Globus pallidus (tissue), 1 donor: ENCODE measurements at regions not wholly inside any gene's neighbourhood (a gene's known extent, or its start where the extent isn't known, plus 50 kb on each side); places are given as distances from the start of the nearest gene placed in this dataset.

Experiments used
- DNase-seq: peaks from one replicate; pipeline ENCODE4 v3.0.0-alpha.2; 2015; ENCODE audit warnings: low spot score

DNA sequence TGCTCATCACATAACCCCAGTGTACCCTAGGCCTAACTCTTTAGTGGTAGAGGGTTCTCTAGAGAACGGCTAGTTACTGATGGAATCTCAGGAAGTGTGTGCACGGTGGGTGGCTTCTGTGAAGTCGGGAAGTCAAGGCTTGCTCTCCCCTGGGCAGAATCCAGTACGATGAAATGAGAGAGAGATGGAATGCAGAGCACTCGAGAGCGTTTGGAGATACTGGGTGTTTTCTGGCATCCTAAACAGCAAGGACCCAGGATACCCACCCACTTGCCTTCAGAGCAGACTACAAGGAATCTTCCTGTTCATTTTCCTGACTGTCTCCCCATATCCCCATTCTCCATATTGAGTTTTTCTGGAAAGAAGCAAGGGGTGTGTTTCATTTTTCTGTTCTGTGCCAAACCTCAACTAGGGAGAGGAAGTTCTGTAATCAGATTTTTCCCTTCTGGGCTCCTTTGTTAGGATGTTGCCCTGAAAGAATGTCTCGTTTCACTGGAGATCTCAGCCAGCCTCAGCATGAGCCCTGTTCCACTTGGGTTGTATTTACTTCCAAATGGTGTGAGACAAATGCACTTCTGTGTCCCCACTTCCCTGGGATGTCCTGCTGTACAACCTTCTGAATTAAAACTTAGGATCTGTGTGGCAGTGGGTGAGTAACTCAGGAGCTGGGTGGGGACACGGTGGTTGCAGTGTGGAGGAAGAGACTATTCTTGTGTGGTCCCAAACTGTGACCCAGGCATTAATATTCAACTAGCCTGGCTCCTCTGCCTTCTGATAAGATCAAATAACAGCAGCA, 108.9 kb upstream of the SPRY4 start:
- DNase-seq = no peak

DNA sequence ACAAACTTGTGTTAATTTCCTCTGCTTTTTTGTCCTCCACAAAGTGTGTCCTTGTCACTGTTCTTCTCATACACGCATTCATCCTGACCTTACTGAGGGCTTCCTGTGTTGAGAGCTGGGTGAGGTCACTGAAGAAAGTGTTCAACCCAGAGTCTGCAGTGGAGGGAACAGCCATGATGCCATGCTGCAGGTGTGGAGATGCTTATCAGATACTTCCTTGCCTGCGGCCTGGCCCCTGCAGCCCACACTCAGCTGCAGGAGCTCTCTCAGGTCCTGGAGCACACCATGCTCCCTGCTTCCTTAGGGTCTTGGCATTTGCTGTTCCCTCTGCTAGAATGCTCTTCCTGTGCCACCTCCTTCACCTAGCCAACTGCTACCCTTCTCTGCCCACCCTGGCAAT, 108.1 kb upstream of the SPRY4 start:
- DNase-seq = no peak

GRCh38 chr5:142432369-142432863, 107.6 kb upstream of the SPRY4 start:
- no peak for DNase-seq

- DNase-seq = no peak
These were observed 104.1 kb upstream of the SPRY4 start for GRCh38 chr5:142428773-142429473.

DNA sequence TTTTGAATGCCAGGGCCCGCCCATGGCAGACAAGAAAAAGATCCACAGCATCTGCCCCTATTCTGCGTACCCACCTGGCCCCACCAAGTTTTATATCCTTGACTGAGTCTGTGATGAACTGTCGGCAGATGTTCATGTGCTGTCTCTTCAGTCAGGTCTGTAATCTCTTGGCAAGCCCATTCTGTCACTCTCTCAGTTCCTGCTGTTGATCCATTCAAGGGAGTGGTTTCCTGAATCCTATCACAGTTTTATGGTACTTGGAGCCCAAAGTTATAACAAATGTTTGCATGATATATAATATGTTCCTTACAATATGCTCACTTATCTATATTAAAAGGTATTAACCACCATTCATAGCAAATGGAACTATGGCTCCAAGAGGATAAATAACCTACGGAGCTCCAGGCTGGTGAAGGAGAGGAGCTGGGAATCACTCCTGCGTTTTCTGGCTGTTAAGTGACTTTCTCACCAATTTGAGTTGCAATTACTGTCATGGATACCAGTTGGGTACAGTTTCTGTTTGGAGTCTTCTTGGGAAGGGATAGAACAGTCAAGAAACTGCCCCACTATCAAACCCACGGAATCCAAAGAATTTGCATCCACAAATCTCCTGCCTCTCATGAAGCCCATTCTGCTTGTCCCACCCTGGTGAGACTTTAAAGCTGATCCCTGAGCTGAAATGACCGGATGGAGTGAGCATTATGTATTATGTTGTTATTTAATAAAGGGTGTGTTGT, 103.4 kb upstream of the SPRY4 start:
- no peak for DNase-seq

DNA sequence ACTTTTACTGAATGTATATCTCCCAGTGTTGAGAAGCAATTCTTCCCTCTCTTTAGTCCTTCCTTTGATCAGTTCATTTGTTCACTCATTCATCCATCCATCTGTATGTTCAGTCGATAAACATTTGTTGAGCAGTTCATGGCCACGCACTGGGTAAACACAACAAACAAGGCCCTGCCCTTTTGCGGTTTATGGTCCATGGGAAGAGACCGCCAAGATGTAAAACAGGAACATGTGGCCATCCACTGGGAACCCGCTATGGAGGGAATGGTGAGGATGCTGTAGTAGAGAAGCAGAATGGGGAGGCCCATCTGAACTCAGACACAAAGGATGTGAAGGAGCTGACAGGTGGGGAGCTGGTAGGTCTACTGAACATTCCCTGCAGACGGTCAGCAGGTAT, 102.7 kb upstream of the SPRY4 start:
- no peak for DNase-seq

DNA sequence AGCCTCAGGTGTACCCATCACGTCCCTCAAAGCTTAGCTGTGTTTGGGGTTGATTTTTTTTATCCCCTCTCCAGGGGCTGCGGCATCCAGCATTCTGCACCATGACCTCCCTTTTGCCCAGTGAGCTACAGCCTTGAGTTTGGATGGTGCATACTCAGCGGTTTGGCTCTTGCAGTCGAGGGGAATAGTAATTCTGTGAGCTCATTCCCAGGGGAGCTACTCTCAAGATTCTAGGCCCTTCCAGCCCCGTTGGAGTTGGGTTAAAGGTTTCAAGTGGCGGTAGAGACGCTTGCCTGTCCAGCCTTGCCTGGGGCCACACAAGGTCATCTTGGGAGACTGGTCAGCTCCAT, 102.2 kb upstream of the SPRY4 start:
- no peak for DNase-seq

- DNase-seq = no peak
These were observed 101.6 kb upstream of the SPRY4 start for GRCh38 chr5:142426129-142427014.

DNA sequence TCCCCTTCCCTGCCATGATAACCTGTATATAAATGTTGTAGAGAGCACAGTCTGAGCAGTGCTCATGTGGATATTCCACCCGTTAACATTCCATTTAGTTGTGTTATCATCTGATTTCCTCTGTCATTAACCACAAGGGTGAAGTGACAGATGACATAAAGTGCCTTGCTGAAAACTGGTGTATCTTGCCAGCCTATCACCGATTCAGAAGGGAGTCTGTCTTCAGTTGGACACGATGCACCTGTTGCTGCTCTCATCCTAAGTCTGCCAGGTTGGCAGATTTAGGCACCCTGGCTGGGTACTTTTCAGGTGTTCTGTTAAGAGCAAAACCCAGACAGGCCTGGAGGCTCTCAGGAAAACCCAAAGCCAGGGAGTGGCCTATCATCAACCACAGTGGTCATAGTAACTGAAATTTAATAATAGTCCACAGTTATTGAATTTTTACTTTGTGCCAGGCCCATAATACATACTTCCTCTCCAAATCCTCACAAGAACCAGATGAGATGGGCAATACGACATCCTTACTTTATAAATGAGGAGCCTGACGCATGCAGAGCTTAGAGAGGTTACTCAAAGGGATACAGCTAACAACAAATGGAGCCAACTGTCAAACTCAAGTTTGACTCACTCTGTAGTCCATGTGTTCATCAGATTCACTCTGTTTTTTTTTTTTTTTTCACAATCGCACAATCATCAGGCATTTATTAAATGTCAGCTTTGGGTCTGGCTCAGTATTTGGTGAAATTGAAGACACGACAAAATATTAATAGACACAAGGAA, 100.7 kb upstream of the SPRY4 start:
- DNase-seq = no peak

GRCh38 chr5:142422429-142422828, 97.6 kb upstream of the SPRY4 start:
- no peak for DNase-seq

- DNase-seq = no peak
These were observed 97.0 kb upstream of the SPRY4 start for GRCh38 chr5:142421621-142422397.

DNA sequence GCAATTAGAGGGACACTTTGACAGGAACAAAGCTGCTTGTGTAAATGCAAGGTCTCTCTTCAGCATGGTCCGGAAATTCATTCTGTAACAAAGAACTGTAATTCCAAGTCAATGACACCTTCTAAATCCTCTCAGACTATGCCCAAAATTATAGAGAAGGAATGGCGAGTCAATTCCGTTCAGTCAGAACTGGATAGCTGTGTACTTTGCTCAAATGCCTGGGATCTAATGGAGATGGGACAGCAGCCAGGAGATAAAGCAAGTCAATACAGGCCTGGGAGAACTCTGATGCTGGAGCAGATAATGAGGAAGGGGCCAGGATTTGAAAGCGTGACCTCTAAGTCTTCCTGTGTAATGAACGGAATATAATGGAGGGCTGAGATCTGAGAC, 96.4 kb upstream of the SPRY4 start:
- no peak for DNase-seq

- DNase-seq = no peak
These were observed 95.9 kb upstream of the SPRY4 start for GRCh38 chr5:142420561-142421227.

- DNase-seq = no peak
These were observed 87.8 kb upstream of the SPRY4 start for GRCh38 chr5:142412581-142412980.

GRCh38 chr5:142411656-142412425, 87.0 kb upstream of the SPRY4 start:
- DNase-seq = no peak

DNA sequence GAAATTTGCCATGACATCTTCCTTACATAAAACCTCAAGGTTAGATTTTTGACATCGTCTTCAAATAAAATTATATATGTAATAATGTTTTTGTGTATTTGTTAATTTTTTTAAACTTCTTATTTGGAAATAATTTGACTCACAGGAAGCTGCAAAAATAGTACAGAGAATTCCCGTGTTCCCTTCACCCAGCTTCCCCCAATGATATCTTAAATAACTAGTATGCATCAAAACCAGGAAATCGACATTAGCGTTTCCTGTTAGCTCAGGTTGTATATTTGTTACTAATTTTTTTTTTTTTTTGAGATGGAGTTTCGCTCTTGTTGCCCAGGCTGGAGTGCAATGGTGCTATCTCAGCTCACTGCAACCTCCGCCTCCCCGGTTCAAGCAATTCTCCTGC, 86.3 kb upstream of the SPRY4 start:
- DNase-seq = no peak

- no peak for DNase-seq
These were observed 84.2 kb upstream of the SPRY4 start for GRCh38 chr5:142408981-142409481.

DNA sequence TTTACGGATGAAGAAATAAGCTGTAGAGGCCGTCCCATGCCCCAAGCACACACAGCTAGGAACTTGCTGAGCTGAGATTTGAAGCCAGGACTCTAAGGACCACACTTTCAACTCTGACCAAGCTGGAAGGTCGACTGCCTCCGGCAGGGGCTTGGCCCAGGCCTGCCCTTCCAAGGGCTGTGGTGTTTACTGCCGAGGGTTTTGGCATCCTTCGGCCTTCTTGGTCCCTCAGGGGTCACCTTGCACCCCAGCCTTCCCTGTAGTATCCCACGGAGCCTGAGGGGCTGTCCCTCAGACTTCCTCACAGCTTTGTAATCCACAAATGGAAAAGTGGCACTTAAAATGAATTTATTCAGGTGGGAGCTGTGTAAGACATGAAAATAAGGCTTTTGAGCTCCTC, 83.7 kb upstream of the SPRY4 start:
- DNase-seq = no peak
